BJ (cell line): ENCODE measurements at regions not wholly inside any gene's neighbourhood (a gene's known extent, or its start where the extent isn't known, plus 50 kb on each side); places are given as distances from the start of the nearest gene placed in this dataset.

Experiments
- CTCF ChIA-PET: fragments of 350-600 bp; formaldehyde crosslinking; extraction: SDS; loops from one replicate; lab custom pipeline; 2021; ENCODE audit warnings: antibody characterized with exemption, inconsistent platforms; lab: Yijun Ruan, JAX
- POLR2A ChIA-PET: fragments of 300-600 bp; sonication (Branson Sonifier 250); formaldehyde crosslinking; extraction: SDS; loops from one replicate; lab custom pipeline; 2021; ENCODE audit warnings: antibody characterized with exemption; lab: Charles Lee
- DNase-seq: peaks from one replicate; pipeline ENCODE4 v3.0.0-alpha.2; 2011; ENCODE audit warnings: low read depth
- H3K27me3 ChIP-seq: 2 replicates; pipeline ENCODE4 v1.6.0; 2011; ENCODE audit warnings: low read length; ENCODE audit not compliant: control insufficient read depth, insufficient read depth
- H3K36me3 ChIP-seq: 2 replicates; pipeline ENCODE4 v1.5.1; 2011; ENCODE audit warnings: low read length; ENCODE audit not compliant: control insufficient read depth, insufficient read depth
- H3K4me3 ChIP-seq: 2 replicates; pipeline ENCODE4 v1.5.1; 2011; ENCODE audit warnings: low read depth, mild to moderate bottlenecking, control low read depth, low read length
- TF ChIP-seq, protein P1 (sequence below): IDR thresholded peaks from 2 replicates; pipeline ENCODE4 v1.5.1; 2011; ENCODE audit warnings: low read depth, mild to moderate bottlenecking, control low read depth, inconsistent platforms, low read length, moderate library complexity; ENCODE audit not compliant: insufficient read depth

- ChIA-PET POLR2A (no interaction called here), CTCF (no interaction called here)
- TF ChIP-seq, protein P1, sequence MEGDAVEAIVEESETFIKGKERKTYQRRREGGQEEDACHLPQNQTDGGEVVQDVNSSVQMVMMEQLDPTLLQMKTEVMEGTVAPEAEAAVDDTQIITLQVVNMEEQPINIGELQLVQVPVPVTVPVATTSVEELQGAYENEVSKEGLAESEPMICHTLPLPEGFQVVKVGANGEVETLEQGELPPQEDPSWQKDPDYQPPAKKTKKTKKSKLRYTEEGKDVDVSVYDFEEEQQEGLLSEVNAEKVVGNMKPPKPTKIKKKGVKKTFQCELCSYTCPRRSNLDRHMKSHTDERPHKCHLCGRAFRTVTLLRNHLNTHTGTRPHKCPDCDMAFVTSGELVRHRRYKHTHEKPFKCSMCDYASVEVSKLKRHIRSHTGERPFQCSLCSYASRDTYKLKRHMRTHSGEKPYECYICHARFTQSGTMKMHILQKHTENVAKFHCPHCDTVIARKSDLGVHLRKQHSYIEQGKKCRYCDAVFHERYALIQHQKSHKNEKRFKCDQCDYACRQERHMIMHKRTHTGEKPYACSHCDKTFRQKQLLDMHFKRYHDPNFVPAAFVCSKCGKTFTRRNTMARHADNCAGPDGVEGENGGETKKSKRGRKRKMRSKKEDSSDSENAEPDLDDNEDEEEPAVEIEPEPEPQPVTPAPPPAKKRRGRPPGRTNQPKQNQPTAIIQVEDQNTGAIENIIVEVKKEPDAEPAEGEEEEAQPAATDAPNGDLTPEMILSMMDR = no peak
Measured at GRCh38 chr5:133778636-133779035, 166.3 kb upstream of the FSTL4 start.

GRCh38 chr5:133777951-133778350 lies 165.6 kb upstream of the FSTL4 start:
- Histone ChIP-seq H3K36me3 (no peaks in the 10 kb centered on the region), H3K27me3 (peaks cover 2% of the 10 kb centered on the region; the same call in 1 of the 2 replicates), H3K4me3 (no peak overlapping the region)
- ChIA-PET CTCF (no interaction called here), POLR2A (no interaction called here)
- TF ChIP-seq, protein P1 = no peak
- no peak for DNase-seq

More at GRCh38 chr5:133778636-133779035, 166.3 kb upstream of the FSTL4 start:
- no peak for DNase-seq
- no peaks in the 10 kb centered on the region for H3K36me3 ChIP-seq
- no peak overlapping the region for H3K4me3 ChIP-seq
- H3K27me3 ChIP-seq = no peaks in the 10 kb centered on the region

GRCh38 chr5:133775584-133776304 lies 163.4 kb upstream of the FSTL4 start:
- ChIA-PET CTCF (no interaction called here), POLR2A (no interaction called here)
- Histone ChIP-seq H3K4me3 (no peak overlapping the region), H3K27me3 (peaks cover 2% of the 10 kb centered on the region; the same call in 1 of the 2 replicates), H3K36me3 (no peaks in the 10 kb centered on the region)
- no peak for DNase-seq
- TF ChIP-seq, protein P1 = no peak

- Histone ChIP-seq H3K36me3 (no peaks in the 10 kb centered on the region), H3K4me3 (no peak overlapping the region), H3K27me3 (peaks cover 2% of the 10 kb centered on the region; the same call in 1 of the 2 replicates)
- ChIA-PET CTCF (no interaction called here), POLR2A (no interaction called here)
- no peak for DNase-seq
- TF ChIP-seq, protein P1 = no peak
Measured at GRCh38 chr5:133773247-133774202, 161.2 kb upstream of the FSTL4 start.

DNA sequence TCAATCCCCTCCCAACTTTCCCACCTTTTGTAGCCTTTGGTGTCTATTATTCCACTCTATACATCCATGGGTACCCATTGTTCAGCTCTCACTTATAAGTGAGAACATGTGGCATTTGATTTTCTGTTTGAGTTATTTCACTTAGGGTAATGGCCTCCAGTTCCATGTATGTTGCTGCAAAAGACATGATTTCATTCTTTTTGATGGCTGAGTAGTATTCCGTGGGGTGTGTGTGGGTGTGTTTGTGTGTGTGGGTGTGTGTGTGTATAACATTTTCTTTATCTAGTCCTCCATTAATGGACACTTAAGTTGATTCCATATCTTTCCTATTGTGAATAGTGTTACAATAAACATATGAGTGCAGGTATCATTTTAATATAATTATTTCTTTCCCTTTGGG lies 157.5 kb upstream of the FSTL4 start:
- ChIA-PET CTCF (no interaction called here), POLR2A (no interaction called here)
- TF ChIP-seq, protein P1 = no peak
- no peak overlapping the region for H3K4me3 ChIP-seq
- no peaks in the 10 kb centered on the region for H3K36me3 ChIP-seq
- H3K27me3 ChIP-seq = peaks cover 2% of the 10 kb centered on the region; the same call in 1 of the 2 replicates
- no peak for DNase-seq
